SK-N-SH treated with all-trans-retinoic acid at 6 μM for 48 hours (cell line): ENCODE measurements at regions not wholly inside any gene's neighbourhood (a gene's known extent, or its start where the extent isn't known, plus 50 kb on each side); places are given as distances from the start of the nearest gene placed in this dataset.

Experiments
- ATAC-seq: fragments of 200-7000 bp; cut with Tn5 transposase; 3 replicates; pipeline ENCODE4 v1.9.1; 2020; ENCODE audit warnings: mild to moderate bottlenecking, moderate library complexity
- ARNTL ChIP-seq: fragments of 450-650 bp; formaldehyde crosslinking; IDR thresholded peaks from 2 replicates; pipeline ENCODE4 v1.5.0; 2020; ENCODE audit warnings: low read depth, mild to moderate bottlenecking, moderate library complexity, borderline replicate concordance
- BACH2 ChIP-seq: fragments of 250-450 bp; sonication (Bioruptor Pico); IDR thresholded peaks from 2 replicates; pipeline ENCODE4 v1.9.0; 2021; ENCODE audit warnings: mild to moderate bottlenecking, borderline replicate concordance
- CSDC2 ChIP-seq: fragments of 250-450 bp; sonication (Bioruptor Pico); IDR thresholded peaks from 2 replicates; pipeline ENCODE4 v1.5.0; 2020; ENCODE audit warnings: mild to moderate bottlenecking, moderate library complexity
- ESRRG ChIP-seq: fragments of 250-450 bp; sonication (Bioruptor Pico); IDR thresholded peaks from 2 replicates; pipeline ENCODE4 v1.6.1; 2021; ENCODE audit warnings: mild to moderate bottlenecking
- GLIS3 ChIP-seq: fragments of 250-450 bp; sonication (Bioruptor Pico); IDR thresholded peaks from 2 replicates; pipeline ENCODE4 v1.5.0; 2020; ENCODE audit warnings: mild to moderate bottlenecking, moderate library complexity
- ISL1 ChIP-seq: fragments of 250-450 bp; sonication (Bioruptor Pico); IDR thresholded peaks from 2 replicates; pipeline ENCODE4 v2.1.2; 2022; ENCODE audit warnings: mild to moderate bottlenecking, moderate library complexity
- OSR1 ChIP-seq: fragments of 250-450 bp; sonication (Bioruptor Pico); IDR thresholded peaks from 2 replicates; pipeline ENCODE4 v1.8.0; 2022; ENCODE audit warnings: moderate library complexity, mild to moderate bottlenecking, inconsistent platforms
- PPARA ChIP-seq: fragments of 250-450 bp; sonication (Bioruptor Pico); IDR thresholded peaks from 2 replicates; pipeline ENCODE4 v1.5.0; 2020; ENCODE audit warnings: mild to moderate bottlenecking, borderline replicate concordance
- RARB ChIP-seq: fragments of 250-450 bp; sonication (Bioruptor Pico); IDR thresholded peaks from 2 replicates; pipeline ENCODE4 v1.8.0; 2021; ENCODE audit warnings: mild to moderate bottlenecking, moderate library complexity
- SNAI2 ChIP-seq: fragments of 250-450 bp; sonication (Bioruptor Pico); IDR thresholded peaks from 2 replicates; pipeline ENCODE4 v1.5.0; 2020; ENCODE audit warnings: mild to moderate bottlenecking, moderate library complexity
- TCF4 ChIP-seq: fragments of 250-450 bp; sonication (Bioruptor Pico); IDR thresholded peaks from 2 replicates; pipeline ENCODE4 v1.8.0; 2021; ENCODE audit warnings: mild to moderate bottlenecking, moderate library complexity, borderline replicate concordance
- ZC3H10 ChIP-seq: fragments of 250-450 bp; sonication (Bioruptor Pico); IDR thresholded peaks from 2 replicates; pipeline ENCODE4 v1.5.1; 2021; ENCODE audit warnings: mild to moderate bottlenecking, moderate library complexity
- ZFP3 ChIP-seq: fragments of 250-450 bp; sonication (Bioruptor Pico); IDR thresholded peaks from 2 replicates; pipeline ENCODE4 v1.5.0; 2020; ENCODE audit warnings: mild to moderate bottlenecking, moderate library complexity
- ZFP30 ChIP-seq: fragments of 450-650 bp; formaldehyde crosslinking; IDR thresholded peaks from 2 replicates; pipeline ENCODE4 v1.5.0; 2022; ENCODE audit warnings: mild to moderate bottlenecking, moderate library complexity
- ZNF70 ChIP-seq: fragments of 450-650 bp; formaldehyde crosslinking; IDR thresholded peaks from 2 replicates; pipeline ENCODE4 v1.5.0; 2020; ENCODE audit warnings: mild to moderate bottlenecking, moderate library complexity
- ZNF8 ChIP-seq: fragments of 450-650 bp; formaldehyde crosslinking; IDR thresholded peaks from 2 replicates; pipeline ENCODE4 v1.5.0; 2020; ENCODE audit warnings: mild to moderate bottlenecking, moderate library complexity
- TF ChIP-seq, protein P1 (sequence below): fragments of 250-450 bp; sonication (Bioruptor Pico); IDR thresholded peaks from 2 replicates; pipeline ENCODE4 v1.8.0; 2020; ENCODE audit warnings: mild to moderate bottlenecking, moderate library complexity, borderline replicate concordance
- TF ChIP-seq, protein P2 (sequence below): fragments of 250-450 bp; sonication (Bioruptor Pico); IDR thresholded peaks from 2 replicates; pipeline ENCODE4 v1.8.0; 2021; ENCODE audit warnings: low read depth, mild to moderate bottlenecking, moderate library complexity, borderline replicate concordance
- TF ChIP-seq, protein P3 (sequence below): fragments of 250-450 bp; sonication (Bioruptor Pico); IDR thresholded peaks from 2 replicates; pipeline ENCODE4 v1.5.1; 2020; ENCODE audit warnings: low read depth, mild to moderate bottlenecking, moderate library complexity
- TF ChIP-seq, protein P4 (sequence below): fragments of 250-450 bp; sonication (Bioruptor Pico); IDR thresholded peaks from 2 replicates; pipeline ENCODE4 v1.5.1; 2021; ENCODE audit warnings: mild to moderate bottlenecking, moderate library complexity
- TF ChIP-seq, protein P5 (sequence below): fragments of 250-450 bp; sonication (Bioruptor Pico); IDR thresholded peaks from 2 replicates; pipeline ENCODE4 v1.5.0; 2020; ENCODE audit warnings: mild to moderate bottlenecking, moderate library complexity

DNA sequence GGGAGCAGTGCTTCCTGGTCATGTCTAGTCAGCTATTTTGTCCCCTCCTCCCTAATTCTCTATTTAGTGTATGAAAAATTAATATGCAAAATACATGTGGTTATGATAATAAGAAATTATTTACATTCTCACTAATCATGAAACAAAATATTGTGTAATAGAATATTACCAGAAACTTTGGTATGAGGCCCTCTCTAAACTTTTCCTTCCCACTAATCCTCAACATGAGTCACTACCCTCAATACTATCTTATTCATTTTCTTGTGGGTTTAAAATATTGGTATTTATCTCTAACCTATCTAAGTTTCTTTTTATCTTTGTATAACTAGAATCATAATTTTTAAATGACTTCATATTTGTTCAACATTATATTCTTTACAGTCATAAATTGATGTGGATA is 545.9 kb upstream of the PTPRD start:
- no peak for ATAC-seq
- TF ChIP-seq CSDC2 (CRISPR knock-in tag) (no peak), RARB (CRISPR knock-in tag) (no peak), TCF4 (CRISPR knock-in tag) (no peak), ZFP30 (CRISPR knock-in tag) (no peak), ARNTL (no peak), ZNF70 (CRISPR knock-in tag) (no peak), ESRRG (CRISPR knock-in tag) (no peak)
- TF ChIP-seq, protein P1, sequence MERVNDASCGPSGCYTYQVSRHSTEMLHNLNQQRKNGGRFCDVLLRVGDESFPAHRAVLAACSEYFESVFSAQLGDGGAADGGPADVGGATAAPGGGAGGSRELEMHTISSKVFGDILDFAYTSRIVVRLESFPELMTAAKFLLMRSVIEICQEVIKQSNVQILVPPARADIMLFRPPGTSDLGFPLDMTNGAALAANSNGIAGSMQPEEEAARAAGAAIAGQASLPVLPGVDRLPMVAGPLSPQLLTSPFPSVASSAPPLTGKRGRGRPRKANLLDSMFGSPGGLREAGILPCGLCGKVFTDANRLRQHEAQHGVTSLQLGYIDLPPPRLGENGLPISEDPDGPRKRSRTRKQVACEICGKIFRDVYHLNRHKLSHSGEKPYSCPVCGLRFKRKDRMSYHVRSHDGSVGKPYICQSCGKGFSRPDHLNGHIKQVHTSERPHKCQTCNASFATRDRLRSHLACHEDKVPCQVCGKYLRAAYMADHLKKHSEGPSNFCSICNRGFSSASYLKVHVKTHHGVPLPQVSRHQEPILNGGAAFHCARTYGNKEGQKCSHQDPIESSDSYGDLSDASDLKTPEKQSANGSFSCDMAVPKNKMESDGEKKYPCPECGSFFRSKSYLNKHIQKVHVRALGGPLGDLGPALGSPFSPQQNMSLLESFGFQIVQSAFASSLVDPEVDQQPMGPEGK (CRISPR knock-in tag), result no peak
- TF ChIP-seq, protein P2, sequence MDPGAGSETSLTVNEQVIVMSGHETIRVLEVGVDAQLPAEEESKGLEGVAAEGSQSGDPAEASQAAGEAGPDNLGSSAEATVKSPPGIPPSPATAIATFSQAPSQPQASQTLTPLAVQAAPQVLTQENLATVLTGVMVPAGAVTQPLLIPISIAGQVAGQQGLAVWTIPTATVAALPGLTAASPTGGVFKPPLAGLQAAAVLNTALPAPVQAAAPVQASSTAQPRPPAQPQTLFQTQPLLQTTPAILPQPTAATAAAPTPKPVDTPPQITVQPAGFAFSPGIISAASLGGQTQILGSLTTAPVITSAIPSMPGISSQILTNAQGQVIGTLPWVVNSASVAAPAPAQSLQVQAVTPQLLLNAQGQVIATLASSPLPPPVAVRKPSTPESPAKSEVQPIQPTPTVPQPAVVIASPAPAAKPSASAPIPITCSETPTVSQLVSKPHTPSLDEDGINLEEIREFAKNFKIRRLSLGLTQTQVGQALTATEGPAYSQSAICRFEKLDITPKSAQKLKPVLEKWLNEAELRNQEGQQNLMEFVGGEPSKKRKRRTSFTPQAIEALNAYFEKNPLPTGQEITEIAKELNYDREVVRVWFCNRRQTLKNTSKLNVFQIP (CRISPR knock-in tag), result no peak
- TF ChIP-seq, protein P3, sequence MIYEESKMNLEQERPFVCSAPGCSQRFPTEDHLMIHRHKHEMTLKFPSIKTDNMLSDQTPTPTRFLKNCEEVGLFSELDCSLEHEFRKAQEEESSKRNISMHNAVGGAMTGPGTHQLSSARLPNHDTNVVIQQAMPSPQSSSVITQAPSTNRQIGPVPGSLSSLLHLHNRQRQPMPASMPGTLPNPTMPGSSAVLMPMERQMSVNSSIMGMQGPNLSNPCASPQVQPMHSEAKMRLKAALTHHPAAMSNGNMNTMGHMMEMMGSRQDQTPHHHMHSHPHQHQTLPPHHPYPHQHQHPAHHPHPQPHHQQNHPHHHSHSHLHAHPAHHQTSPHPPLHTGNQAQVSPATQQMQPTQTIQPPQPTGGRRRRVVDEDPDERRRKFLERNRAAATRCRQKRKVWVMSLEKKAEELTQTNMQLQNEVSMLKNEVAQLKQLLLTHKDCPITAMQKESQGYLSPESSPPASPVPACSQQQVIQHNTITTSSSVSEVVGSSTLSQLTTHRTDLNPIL, result no peak

DNA sequence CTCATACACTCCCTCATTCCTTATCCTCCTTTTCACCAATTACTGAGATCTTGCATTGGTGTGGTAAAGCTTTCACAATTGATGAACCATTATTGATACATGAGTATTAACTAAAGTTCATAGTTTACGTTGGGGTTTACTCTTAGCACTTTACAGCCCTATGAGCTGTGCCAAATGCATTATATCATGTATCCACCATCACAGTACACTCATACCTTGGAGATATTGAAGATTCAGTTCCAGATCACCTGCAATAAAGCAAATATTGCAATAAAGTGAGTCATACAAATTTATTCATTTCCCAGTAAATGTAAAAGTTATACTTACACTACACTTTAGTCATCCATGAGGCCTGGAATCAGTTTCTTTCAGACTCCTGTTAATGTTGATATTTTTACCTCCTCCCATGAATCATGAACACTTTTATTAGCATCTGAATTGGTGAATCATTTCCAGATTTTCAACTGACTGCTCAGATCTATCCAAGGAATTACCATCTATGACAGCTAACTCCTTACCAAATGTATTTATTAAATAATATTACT is 546.6 kb upstream of the PTPRD start:
- no peak for TF ChIP-seq SNAI2 (CRISPR knock-in tag)
- no peak for TF ChIP-seq ZNF8 (CRISPR knock-in tag)
- no peak for TF ChIP-seq ZNF70 (CRISPR knock-in tag)
- no peak for TF ChIP-seq ZFP3 (CRISPR knock-in tag)
- no peak for TF ChIP-seq BACH2 (CRISPR knock-in tag)
- TF ChIP-seq PPARA (CRISPR knock-in tag), result no peak
- TF ChIP-seq OSR1 (CRISPR knock-in tag), result no peak
- no peak for TF ChIP-seq GLIS3 (CRISPR knock-in tag)
- TF ChIP-seq ISL1 (CRISPR knock-in tag), result no peak
- TF ChIP-seq ESRRG (CRISPR knock-in tag), result no peak
- ATAC-seq, result no peak

DNA sequence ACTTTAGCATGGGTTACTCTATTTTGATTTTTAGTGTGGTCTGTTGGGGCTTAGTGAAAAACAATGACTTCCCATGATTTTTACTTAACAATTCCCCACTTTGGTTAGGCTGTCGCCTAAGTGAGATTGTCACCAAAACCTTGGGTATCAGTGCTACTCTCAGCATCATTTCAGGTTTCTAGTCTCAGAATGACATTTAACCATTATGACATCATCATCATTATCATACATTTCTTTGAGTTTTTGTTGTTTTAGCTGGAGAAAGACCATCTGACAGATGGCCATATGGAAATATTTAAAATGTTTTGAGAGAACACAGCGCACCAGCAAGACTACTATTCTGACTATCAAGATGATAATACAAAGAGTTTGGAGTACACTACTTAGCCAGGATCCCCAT is 551.0 kb upstream of the PTPRD start:
- no peak for TF ChIP-seq ISL1 (CRISPR knock-in tag)
- TF ChIP-seq ZFP30 (CRISPR knock-in tag), result no peak
- no peak for TF ChIP-seq CSDC2 (CRISPR knock-in tag)
- TF ChIP-seq, protein P4, sequence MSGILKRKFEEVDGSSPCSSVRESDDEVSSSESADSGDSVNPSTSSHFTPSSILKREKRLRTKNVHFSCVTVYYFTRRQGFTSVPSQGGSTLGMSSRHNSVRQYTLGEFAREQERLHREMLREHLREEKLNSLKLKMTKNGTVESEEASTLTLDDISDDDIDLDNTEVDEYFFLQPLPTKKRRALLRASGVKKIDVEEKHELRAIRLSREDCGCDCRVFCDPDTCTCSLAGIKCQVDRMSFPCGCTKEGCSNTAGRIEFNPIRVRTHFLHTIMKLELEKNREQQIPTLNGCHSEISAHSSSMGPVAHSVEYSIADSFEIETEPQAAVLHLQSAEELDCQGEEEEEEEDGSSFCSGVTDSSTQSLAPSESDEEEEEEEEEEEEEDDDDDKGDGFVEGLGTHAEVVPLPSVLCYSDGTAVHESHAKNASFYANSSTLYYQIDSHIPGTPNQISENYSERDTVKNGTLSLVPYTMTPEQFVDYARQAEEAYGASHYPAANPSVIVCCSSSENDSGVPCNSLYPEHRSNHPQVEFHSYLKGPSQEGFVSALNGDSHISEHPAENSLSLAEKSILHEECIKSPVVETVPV (CRISPR knock-in tag), result no peak
- TF ChIP-seq ZC3H10 (CRISPR knock-in tag), result no peak
- TF ChIP-seq, protein P5, sequence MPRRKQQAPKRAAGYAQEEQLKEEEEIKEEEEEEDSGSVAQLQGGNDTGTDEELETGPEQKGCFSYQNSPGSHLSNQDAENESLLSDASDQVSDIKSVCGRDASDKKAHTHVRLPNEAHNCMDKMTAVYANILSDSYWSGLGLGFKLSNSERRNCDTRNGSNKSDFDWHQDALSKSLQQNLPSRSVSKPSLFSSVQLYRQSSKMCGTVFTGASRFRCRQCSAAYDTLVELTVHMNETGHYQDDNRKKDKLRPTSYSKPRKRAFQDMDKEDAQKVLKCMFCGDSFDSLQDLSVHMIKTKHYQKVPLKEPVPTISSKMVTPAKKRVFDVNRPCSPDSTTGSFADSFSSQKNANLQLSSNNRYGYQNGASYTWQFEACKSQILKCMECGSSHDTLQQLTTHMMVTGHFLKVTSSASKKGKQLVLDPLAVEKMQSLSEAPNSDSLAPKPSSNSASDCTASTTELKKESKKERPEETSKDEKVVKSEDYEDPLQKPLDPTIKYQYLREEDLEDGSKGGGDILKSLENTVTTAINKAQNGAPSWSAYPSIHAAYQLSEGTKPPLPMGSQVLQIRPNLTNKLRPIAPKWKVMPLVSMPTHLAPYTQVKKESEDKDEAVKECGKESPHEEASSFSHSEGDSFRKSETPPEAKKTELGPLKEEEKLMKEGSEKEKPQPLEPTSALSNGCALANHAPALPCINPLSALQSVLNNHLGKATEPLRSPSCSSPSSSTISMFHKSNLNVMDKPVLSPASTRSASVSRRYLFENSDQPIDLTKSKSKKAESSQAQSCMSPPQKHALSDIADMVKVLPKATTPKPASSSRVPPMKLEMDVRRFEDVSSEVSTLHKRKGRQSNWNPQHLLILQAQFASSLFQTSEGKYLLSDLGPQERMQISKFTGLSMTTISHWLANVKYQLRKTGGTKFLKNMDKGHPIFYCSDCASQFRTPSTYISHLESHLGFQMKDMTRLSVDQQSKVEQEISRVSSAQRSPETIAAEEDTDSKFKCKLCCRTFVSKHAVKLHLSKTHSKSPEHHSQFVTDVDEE (CRISPR knock-in tag), result no peak
- TF ChIP-seq, protein P1 (CRISPR knock-in tag), result no peak
- no peak for TF ChIP-seq TCF4 (CRISPR knock-in tag)
- TF ChIP-seq PPARA (CRISPR knock-in tag), result no peak
- no peak for TF ChIP-seq SNAI2 (CRISPR knock-in tag)
- no peak for TF ChIP-seq OSR1 (CRISPR knock-in tag)
- TF ChIP-seq, protein P2 (CRISPR knock-in tag), result no peak
- TF ChIP-seq ZFP3 (CRISPR knock-in tag), result no peak
- TF ChIP-seq ARNTL, result no peak
- TF ChIP-seq, all 23 proteins: peak for 0
- no peak for ATAC-seq
